Endodermal cell (in vitro differentiated cells): ENCODE measurements at regions not wholly inside any gene's neighbourhood (a gene's known extent, or its start where the extent isn't known, plus 50 kb on each side); places are given as distances from the start of the nearest gene placed in this dataset.

Experiments
- DNase-seq: peaks from one replicate; pipeline ENCODE4 v3.0.0-alpha.2; 2017
- H3K27ac ChIP-seq: 2 replicates; pipeline ENCODE4 v1.5.1; 2013; ENCODE audit warnings: mild to moderate bottlenecking, low read depth, low read length, moderate library complexity
- H3K27me3 ChIP-seq: 2 replicates; pipeline ENCODE4 v1.6.1; 2013; ENCODE audit warnings: mild to moderate bottlenecking, low read length, moderate library complexity; ENCODE audit not compliant: insufficient read depth, control insufficient read depth, poor library complexity, severe bottlenecking
- H3K36me3 ChIP-seq: 2 replicates; pipeline ENCODE4 v1.7.0; 2013; ENCODE audit warnings: mild to moderate bottlenecking, low read length, moderate library complexity; ENCODE audit not compliant: control insufficient read depth, insufficient read depth
- H3K4me1 ChIP-seq: one replicate; pipeline ENCODE4 v1.7.0; 2013; ENCODE audit warnings: low read length; ENCODE audit not compliant: control insufficient read depth, insufficient read depth
- H3K4me3 ChIP-seq: 2 replicates; pipeline ENCODE4 v1.5.1; 2013; ENCODE audit warnings: mild to moderate bottlenecking, low read length, moderate library complexity
- H3K9ac ChIP-seq: 2 replicates; pipeline ENCODE4 v1.6.1; 2013; ENCODE audit warnings: mild to moderate bottlenecking, low read length, moderate library complexity; ENCODE audit not compliant: poor library complexity, severe bottlenecking; ENCODE audit errors: extremely low read depth
- H3K9me3 ChIP-seq: 2 replicates; pipeline ENCODE4 v1.6.1; 2013; ENCODE audit warnings: mild to moderate bottlenecking, low read length, moderate library complexity; ENCODE audit not compliant: control insufficient read depth
- H3K27ac Mint-ChIP-seq: 2 replicates; pipeline ENCODE4 v1.8.0; 2020; ENCODE audit warnings: mixed read lengths
- H3K27me3 Mint-ChIP-seq: 2 replicates; pipeline ENCODE4 v1.8.0; 2021; ENCODE audit warnings: mild to moderate bottlenecking, mixed read lengths; ENCODE audit not compliant: insufficient read depth
- H3K36me3 Mint-ChIP-seq: 2 replicates; pipeline ENCODE4 v1.8.0; 2020; ENCODE audit warnings: low read depth, mixed read lengths
- H3K4me1 Mint-ChIP-seq: 2 replicates; pipeline ENCODE4 v1.8.0; 2020; ENCODE audit warnings: mixed read lengths
- H3K4me3 Mint-ChIP-seq: 2 replicates; pipeline ENCODE4 v1.8.0; 2020; ENCODE audit warnings: mild to moderate bottlenecking, moderate library complexity, mixed read lengths
- H3K9me3 Mint-ChIP-seq: 2 replicates; pipeline ENCODE4 v1.8.0; 2020; ENCODE audit warnings: mild to moderate bottlenecking, mixed read lengths
- WGBS, 2 experiments: methylation state at CpG; one replicate each; pipeline versions ENCODE4 v1.1.5 to v1.1.7; 2013; ENCODE audit warnings: missing lambda C conversion rate in 2 of 2, mixed read lengths in 1 of 2; ENCODE audit not compliant: insufficient coverage in 1 of 2, insufficient read length in 1 of 2; 5-methylcytosine and 5-hydroxymethylcytosine counted together
- TF ChIP-seq, protein P1 (sequence below): fragments of 200-600 bp; sonication (generic); conservative IDR thresholded peaks from 2 replicates; pipeline ENCODE4 v1.5.0; 2021; ENCODE audit warnings: antibody characterized with exemption, mild to moderate bottlenecking

DNA sequence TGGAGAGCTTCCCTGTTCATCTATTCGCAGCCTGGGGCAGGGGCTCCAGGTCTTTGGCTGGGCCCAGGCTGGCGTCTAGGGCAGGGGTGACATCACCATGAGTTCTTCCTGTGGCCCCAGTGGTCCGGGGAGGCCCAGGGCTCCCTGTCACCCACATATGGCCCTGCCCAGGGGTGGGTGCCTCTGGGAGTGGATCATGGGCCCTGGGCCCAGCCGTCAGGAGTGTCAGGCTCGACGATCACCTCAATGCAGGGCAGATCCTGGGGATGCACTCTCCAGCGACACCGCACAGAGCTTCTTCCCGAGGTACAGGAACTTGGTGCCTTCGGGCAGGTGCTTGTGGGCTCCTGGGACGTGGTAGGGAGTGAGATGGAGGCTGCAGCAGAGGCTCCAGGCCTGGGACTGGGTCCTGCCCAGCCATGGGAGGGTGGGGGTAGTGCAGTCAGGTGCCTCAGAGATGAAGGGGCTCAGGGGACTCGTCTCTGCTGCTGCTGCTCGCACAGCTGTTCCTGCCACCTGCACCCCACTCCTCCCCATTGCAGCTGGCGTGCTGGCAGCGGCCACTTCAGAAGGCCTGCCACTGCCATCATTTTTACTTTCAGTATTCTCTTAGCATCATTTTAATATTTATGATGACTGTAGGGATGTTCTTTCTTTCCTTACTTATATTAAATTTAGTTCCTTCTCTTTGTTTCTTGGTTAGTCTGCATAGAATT is 196.0 kb upstream of the VRK2 start:
- Histone ChIP-seq H3K27me3 (no peaks in the 10 kb centered on the region), H3K4me1 (no peaks in the 10 kb centered on the region), H3K4me3 (no peak overlapping the region), H3K27ac (no peak overlapping the region), H3K9me3 (no peaks in the 10 kb centered on the region), H3K36me3 (no peaks in the 10 kb centered on the region), H3K9ac (no peak overlapping the region)
- Mint-ChIP-seq H3K36me3 (no peaks in the 10 kb centered on the region), H3K27ac (no peak overlapping the region), H3K9me3 (no peaks in the 10 kb centered on the region), H3K27me3 (no peaks in the 10 kb centered on the region), H3K4me1 (no peaks in the 10 kb centered on the region), H3K4me3 (no peak overlapping the region)
- TF ChIP-seq, protein P1, sequence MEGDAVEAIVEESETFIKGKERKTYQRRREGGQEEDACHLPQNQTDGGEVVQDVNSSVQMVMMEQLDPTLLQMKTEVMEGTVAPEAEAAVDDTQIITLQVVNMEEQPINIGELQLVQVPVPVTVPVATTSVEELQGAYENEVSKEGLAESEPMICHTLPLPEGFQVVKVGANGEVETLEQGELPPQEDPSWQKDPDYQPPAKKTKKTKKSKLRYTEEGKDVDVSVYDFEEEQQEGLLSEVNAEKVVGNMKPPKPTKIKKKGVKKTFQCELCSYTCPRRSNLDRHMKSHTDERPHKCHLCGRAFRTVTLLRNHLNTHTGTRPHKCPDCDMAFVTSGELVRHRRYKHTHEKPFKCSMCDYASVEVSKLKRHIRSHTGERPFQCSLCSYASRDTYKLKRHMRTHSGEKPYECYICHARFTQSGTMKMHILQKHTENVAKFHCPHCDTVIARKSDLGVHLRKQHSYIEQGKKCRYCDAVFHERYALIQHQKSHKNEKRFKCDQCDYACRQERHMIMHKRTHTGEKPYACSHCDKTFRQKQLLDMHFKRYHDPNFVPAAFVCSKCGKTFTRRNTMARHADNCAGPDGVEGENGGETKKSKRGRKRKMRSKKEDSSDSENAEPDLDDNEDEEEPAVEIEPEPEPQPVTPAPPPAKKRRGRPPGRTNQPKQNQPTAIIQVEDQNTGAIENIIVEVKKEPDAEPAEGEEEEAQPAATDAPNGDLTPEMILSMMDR = no peak
- 92 to 94% methylated on average over 3 to 15 of the region's 15 CpGs for WGBS, 2 experiments
- DNase-seq = no peak

DNA sequence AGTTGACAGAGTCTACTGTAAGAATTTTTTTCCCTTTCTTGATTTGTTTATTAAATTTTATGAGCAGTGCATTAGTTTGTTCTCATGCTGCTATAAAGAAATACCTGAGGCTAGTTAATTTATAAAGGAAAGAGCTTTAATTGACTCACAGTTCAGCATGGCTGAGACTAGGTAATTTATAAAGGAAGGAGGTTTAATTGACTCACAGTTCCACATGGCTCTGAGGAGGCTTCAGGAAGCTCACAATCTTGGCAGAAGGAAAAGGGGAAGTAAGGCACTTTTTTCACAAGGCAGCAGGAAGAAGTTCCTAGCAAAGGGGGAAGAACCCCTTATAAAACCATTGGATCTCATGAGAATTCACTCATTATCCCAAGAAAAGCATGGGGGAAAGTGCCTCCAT is 191.4 kb upstream of the VRK2 start:
- Mint-ChIP-seq H3K4me3 (no peak overlapping the region), H3K27ac (no peak overlapping the region), H3K9me3 (no peaks in the 10 kb centered on the region), H3K36me3 (no peaks in the 10 kb centered on the region), H3K27me3 (no peaks in the 10 kb centered on the region), H3K4me1 (no peaks in the 10 kb centered on the region)
- Histone ChIP-seq H3K9ac (no peak overlapping the region), H3K4me3 (no peak overlapping the region), H3K27ac (no peak overlapping the region), H3K4me1 (no peaks in the 10 kb centered on the region), H3K27me3 (no peaks in the 10 kb centered on the region), H3K36me3 (no peaks in the 10 kb centered on the region), H3K9me3 (no peaks in the 10 kb centered on the region)
- TF ChIP-seq, protein P1 = no peak
- no peak for DNase-seq

DNA sequence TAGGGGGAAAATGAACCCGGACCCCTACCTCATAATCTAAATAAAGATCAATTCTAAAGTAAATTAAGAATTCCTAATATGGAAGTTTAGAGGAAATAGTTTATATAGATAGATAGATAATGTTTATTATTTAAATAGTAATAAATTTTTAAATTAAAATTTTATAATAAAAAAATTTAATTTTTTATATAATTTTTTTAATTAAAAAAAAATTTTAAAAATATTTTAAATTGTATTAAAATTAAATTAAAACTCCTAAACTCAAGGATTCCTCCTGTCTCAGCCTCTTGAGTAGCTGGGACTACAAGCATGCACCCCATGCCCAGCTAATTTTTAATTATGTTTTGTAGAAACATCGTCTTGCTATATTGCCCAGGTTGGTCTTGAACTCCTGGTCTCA is 186.9 kb upstream of the VRK2 start:
- Histone ChIP-seq H3K9ac (no peak overlapping the region), H3K27me3 (no peaks in the 10 kb centered on the region), H3K27ac (no peak overlapping the region), H3K4me1 (no peaks in the 10 kb centered on the region), H3K9me3 (no peaks in the 10 kb centered on the region), H3K4me3 (no peak overlapping the region), H3K36me3 (no peaks in the 10 kb centered on the region)
- 83 to 95% methylated on average over 1 of the region's 2 CpGs for WGBS, 2 experiments
- Mint-ChIP-seq H3K36me3 (no peaks in the 10 kb centered on the region), H3K9me3 (no peaks in the 10 kb centered on the region), H3K4me3 (no peak overlapping the region), H3K27me3 (no peaks in the 10 kb centered on the region), H3K27ac (no peak overlapping the region), H3K4me1 (no peaks in the 10 kb centered on the region)
- TF ChIP-seq, protein P1 = no peak
- no peak for DNase-seq
